CD4-positive, alpha-beta T cell (primary cell): ENCODE measurements at regions not wholly inside any gene's neighbourhood (a gene's known extent, or its start where the extent isn't known, plus 50 kb on each side); places are given as distances from the start of the nearest gene placed in this dataset.

Experiments used
- ATAC-seq: fragments of 200-7000 bp; cut with Tn5 transposase; one replicate; pipeline ENCODE4 v1.10.0; 2022; ENCODE audit warnings: mild to moderate bottlenecking; ENCODE audit not compliant: poor library complexity
- CTCF ChIA-PET: fragments of 350-600 bp; sonication (Branson Sonifier 250); formaldehyde crosslinking; loops from one replicate; lab custom pipeline; 2021; ENCODE audit warnings: antibody characterized with exemption, inconsistent platforms; lab: Charles Lee
- POLR2A ChIA-PET: fragments of 350-600 bp; sonication (Branson Sonifier 250); formaldehyde crosslinking; loops from one replicate; lab custom pipeline; 2021; ENCODE audit warnings: antibody characterized with exemption, inconsistent platforms; lab: Charles Lee
- DNase-seq, 14 experiments: peaks; one replicate each; pipeline ENCODE4 v3.0.0-alpha.2; 2013 to 2020; ENCODE audit warnings: mixed read lengths in 2 of 14
- H3K27ac ChIP-seq, 2 donors: one replicate each; pipeline versions ENCODE4 v1.5.1 to v1.7.0; 2013; ENCODE audit warnings: low read length in 2 of 2, low read depth in 1 of 2, mild to moderate bottlenecking in 1 of 2
- H3K27me3 ChIP-seq, 2 experiments: 1 replicate in 1 of 2; 2 replicates in 1 of 2; pipeline versions ENCODE4 v1.6.1 to v1.7.0; 2013; ENCODE audit warnings: low read length in 2 of 2, control low read depth in 1 of 2, mild to moderate bottlenecking in 1 of 2, moderate library complexity in 1 of 2; ENCODE audit not compliant: insufficient read depth in 2 of 2, control insufficient read depth in 1 of 2
- H3K36me3 ChIP-seq: one replicate; pipeline ENCODE4 v1.6.1; 2013; ENCODE audit warnings: low read length, control low read depth; ENCODE audit not compliant: insufficient read depth
- H3K4me1 ChIP-seq: one replicate; pipeline ENCODE4 v1.6.1; 2013; ENCODE audit warnings: low read length, control low read depth; ENCODE audit not compliant: insufficient read depth
- H3K4me3 ChIP-seq: one replicate; pipeline ENCODE4 v1.5.1; 2013; ENCODE audit warnings: mild to moderate bottlenecking, low read length, moderate library complexity
- H3K9me3 ChIP-seq, 2 experiments: 1 replicate in 1 of 2; 2 replicates in 1 of 2; pipeline versions ENCODE4 v1.6.1 to v1.7.0; 2013; ENCODE audit warnings: low read length in 2 of 2, mild to moderate bottlenecking in 2 of 2, control low read depth in 1 of 2, moderate library complexity in 1 of 2; ENCODE audit not compliant: control insufficient read depth in 1 of 2, insufficient read depth in 1 of 2
- H3K27ac Mint-ChIP-seq: one replicate; pipeline ENCODE4 v1.8.0; 2020; ENCODE audit warnings: mixed read lengths
- H3K27me3 Mint-ChIP-seq: one replicate; pipeline ENCODE4 v1.8.0; 2021; ENCODE audit warnings: mixed read lengths
- H3K36me3 Mint-ChIP-seq: one replicate; pipeline ENCODE4 v1.8.0; 2021; ENCODE audit warnings: low read depth, mixed read lengths
- H3K4me1 Mint-ChIP-seq: one replicate; pipeline ENCODE4 v1.8.0; 2021; ENCODE audit warnings: low read depth, mixed read lengths
- H3K4me3 Mint-ChIP-seq: one replicate; pipeline ENCODE4 v1.8.0; 2020; ENCODE audit warnings: mild to moderate bottlenecking, mixed read lengths
- H3K9me3 Mint-ChIP-seq: one replicate; pipeline ENCODE4 v1.8.0; 2020; ENCODE audit warnings: mixed read lengths
- intact Hi-C, 2 experiments: fragments of 100-400 bp; cut with DNase I in 1 of 2; cut with micrococcal nuclease in 1 of 2; formaldehyde crosslinking; loops; one replicate each; pipeline versions ENCODE4 v1.15.1 to v1.9.0; 2023 to 2025; cut with DNase I, micrococcal nuclease
- TF ChIP-seq, protein P1 (sequence below): fragments of 200-600 bp; IDR thresholded peaks from one replicate; pipeline ENCODE4 v1.8.0; 2022; ENCODE audit warnings: antibody characterized with exemption, mild to moderate bottlenecking

DNA sequence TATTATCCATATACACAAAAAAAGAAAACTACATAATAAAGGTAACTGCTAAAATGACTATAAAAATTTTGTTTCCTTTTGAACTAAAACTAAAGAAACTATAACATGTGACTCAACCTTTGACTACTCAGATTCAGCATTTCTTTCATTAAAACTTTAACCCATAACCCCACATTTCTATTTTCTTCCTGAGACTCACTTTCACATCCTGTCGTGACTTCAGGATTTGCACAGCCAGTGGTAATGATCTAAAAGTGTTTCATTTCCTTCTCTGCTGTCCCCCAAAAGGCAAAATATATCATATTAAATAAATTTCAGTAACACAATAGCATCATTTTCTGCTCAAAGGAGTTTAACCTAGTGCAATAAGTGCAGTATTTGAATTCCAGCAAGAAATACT is 1022.4 kb upstream of the DIAPH2 start:
- Histone ChIP-seq H3K4me1 (no peaks in the 10 kb centered on the region), H3K27me3 (no peaks in the 10 kb centered on the region), H3K36me3 (no peaks in the 10 kb centered on the region), H3K27ac (no peak overlapping the region), H3K4me3 (no peak overlapping the region), H3K9me3 (no peaks in the 10 kb centered on the region)
- CTCF ChIA-PET, result no interaction called here
- H3K9me3 Mint-ChIP-seq, result peaks cover 4% of the 10 kb centered on the region
- TF ChIP-seq, protein P1, sequence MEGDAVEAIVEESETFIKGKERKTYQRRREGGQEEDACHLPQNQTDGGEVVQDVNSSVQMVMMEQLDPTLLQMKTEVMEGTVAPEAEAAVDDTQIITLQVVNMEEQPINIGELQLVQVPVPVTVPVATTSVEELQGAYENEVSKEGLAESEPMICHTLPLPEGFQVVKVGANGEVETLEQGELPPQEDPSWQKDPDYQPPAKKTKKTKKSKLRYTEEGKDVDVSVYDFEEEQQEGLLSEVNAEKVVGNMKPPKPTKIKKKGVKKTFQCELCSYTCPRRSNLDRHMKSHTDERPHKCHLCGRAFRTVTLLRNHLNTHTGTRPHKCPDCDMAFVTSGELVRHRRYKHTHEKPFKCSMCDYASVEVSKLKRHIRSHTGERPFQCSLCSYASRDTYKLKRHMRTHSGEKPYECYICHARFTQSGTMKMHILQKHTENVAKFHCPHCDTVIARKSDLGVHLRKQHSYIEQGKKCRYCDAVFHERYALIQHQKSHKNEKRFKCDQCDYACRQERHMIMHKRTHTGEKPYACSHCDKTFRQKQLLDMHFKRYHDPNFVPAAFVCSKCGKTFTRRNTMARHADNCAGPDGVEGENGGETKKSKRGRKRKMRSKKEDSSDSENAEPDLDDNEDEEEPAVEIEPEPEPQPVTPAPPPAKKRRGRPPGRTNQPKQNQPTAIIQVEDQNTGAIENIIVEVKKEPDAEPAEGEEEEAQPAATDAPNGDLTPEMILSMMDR, result no peak
- POLR2A ChIA-PET, result no interaction called here
- no peak overlapping the region for H3K4me3 Mint-ChIP-seq
- DNase-seq, result no peak
- intact Hi-C loops, result no loop called here
- H3K4me1 Mint-ChIP-seq, result no peaks in the 10 kb centered on the region
- ATAC-seq, result no peak
- H3K36me3 Mint-ChIP-seq, result no peaks in the 10 kb centered on the region
- H3K27ac Mint-ChIP-seq, result no peak overlapping the region
- no peaks in the 10 kb centered on the region for H3K27me3 Mint-ChIP-seq

DNA sequence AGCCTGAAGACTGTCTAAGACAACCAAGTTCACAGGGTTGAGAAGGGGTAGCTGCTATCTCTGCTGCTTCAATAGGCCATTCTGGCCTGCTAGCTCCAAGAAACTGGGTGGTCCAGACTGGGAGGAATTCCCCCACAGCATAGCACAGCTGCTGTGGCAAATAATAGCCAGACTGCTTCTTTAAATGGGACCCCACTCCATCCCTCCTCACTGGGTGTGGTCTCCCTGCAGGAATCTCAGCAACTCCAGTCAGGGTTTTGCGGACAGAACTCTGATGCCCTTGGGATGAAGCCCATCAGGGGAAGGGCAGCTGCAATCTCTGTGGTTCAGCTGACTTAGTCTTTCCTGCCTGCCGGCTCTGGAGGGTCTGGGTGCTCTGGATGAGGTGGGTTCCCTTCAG is 1018.6 kb upstream of the DIAPH2 start:
- DNase-seq (no peak), ATAC-seq (no peak)
- POLR2A ChIA-PET, result no interaction called here
- Mint-ChIP-seq H3K36me3 (no peaks in the 10 kb centered on the region), H3K27me3 (no peaks in the 10 kb centered on the region), H3K4me1 (no peaks in the 10 kb centered on the region), H3K4me3 (no peak overlapping the region), H3K9me3 (peaks cover 9% of the 10 kb centered on the region), H3K27ac (no peak overlapping the region)
- no peaks in the 10 kb centered on the region for H3K27me3 ChIP-seq
- H3K36me3 ChIP-seq, result no peaks in the 10 kb centered on the region
- no peaks in the 10 kb centered on the region for H3K9me3 ChIP-seq
- intact Hi-C loops, result no loop called here
- CTCF ChIA-PET, result no interaction called here
- no peak overlapping the region for H3K4me3 ChIP-seq
- no peaks in the 10 kb centered on the region for H3K4me1 ChIP-seq
- TF ChIP-seq, protein P1, result no peak
- no peak overlapping the region for H3K27ac ChIP-seq

DNA sequence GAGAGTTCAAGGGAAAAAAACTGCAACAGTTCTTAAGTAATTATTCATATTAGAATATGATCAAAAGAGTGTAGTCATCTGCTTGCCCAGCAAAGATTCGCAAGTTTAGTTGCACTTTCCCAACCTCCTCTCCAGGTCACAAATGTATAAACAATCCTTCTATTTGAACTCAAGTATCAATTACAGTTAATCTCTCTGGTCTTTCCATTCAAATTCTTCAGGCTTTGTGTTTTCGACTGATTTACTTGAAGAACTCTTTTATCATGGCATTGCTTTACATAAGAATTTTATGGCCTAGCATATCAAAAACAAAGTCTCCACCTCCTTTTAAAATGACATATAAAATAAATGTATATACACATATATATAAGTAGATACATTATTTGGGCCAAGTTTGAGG is 1009.6 kb upstream of the DIAPH2 start:
- intact Hi-C loops, result no loop called here
- Histone ChIP-seq H3K4me3 (no peak overlapping the region), H3K36me3 (no peaks in the 10 kb centered on the region), H3K27me3 (no peaks in the 10 kb centered on the region), H3K4me1 (no peaks in the 10 kb centered on the region), H3K9me3 (no peaks in the 10 kb centered on the region), H3K27ac (no peak overlapping the region)
- ATAC-seq (no peak), DNase-seq (no peak)
- ChIA-PET CTCF (no interaction called here), POLR2A (no interaction called here)
- H3K4me1 Mint-ChIP-seq, result no peaks in the 10 kb centered on the region
- no peaks in the 10 kb centered on the region for H3K36me3 Mint-ChIP-seq
- H3K4me3 Mint-ChIP-seq, result no peak overlapping the region
- no peak overlapping the region for H3K27ac Mint-ChIP-seq
- H3K9me3 Mint-ChIP-seq, result peaks cover 1% of the 10 kb centered on the region
- TF ChIP-seq, protein P1, result no peak
- no peaks in the 10 kb centered on the region for H3K27me3 Mint-ChIP-seq
